HepG2 (cell line): ENCODE measurements at regions not wholly inside any gene's neighbourhood (a gene's known extent, or its start where the extent isn't known, plus 50 kb on each side); places are given as distances from the start of the nearest gene placed in this dataset.

Experiments
- ETV6 ChIP-seq: sonication (generic); formaldehyde crosslinking; conservative IDR thresholded peaks from 2 replicates; pipeline ENCODE4 v1.4.0; 2020; ENCODE audit warnings: missing genetic modification reagents
- EZH2 ChIP-seq: conservative IDR thresholded peaks from 2 replicates; pipeline ENCODE4 v1.6.1; 2012; ENCODE audit warnings: mild to moderate bottlenecking, low read depth, low read length, moderate library complexity
- NONO ChIP-seq, 2 experiments: fragments of 450-650 bp in 1 of 2; sonication (generic) in 1 of 2; formaldehyde crosslinking in 1 of 2; IDR thresholded peaks in 1 of 2; conservative IDR thresholded peaks in 1 of 2; 2 replicates each; pipeline versions ENCODE4 v1.6.1 to v1.8.0; 2017 to 2022; ENCODE audit warnings: mild to moderate bottlenecking in 1 of 2, missing genetic modification reagents in 1 of 2, moderate library complexity in 1 of 2
- RAD51 ChIP-seq: fragments of 450-650 bp; IDR thresholded peaks from 2 replicates; pipeline ENCODE4 v1.6.1; 2016; ENCODE audit warnings: borderline replicate concordance
- SIN3A ChIP-seq: IDR thresholded peaks from 2 replicates; pipeline ENCODE4 v1.6.1; 2011; ENCODE audit warnings: low read depth, mild to moderate bottlenecking, control low read depth, low read length, borderline replicate concordance
- TF ChIP-seq, protein P1 (sequence below): sonication (generic); formaldehyde crosslinking; IDR thresholded peaks from 2 replicates; pipeline ENCODE4 v1.5.0; 2020; ENCODE audit warnings: mild to moderate bottlenecking, missing genetic modification reagents, moderate library complexity
- TF ChIP-seq, protein P2 (sequence below): sonication (generic); formaldehyde crosslinking; IDR thresholded peaks from 2 replicates; pipeline ENCODE4 v1.4.0; 2020; ENCODE audit warnings: mild to moderate bottlenecking, missing genetic modification reagents
- TF ChIP-seq, protein P3 (sequence below): sonication (generic); formaldehyde crosslinking; IDR thresholded peaks from 2 replicates; pipeline ENCODE4 v1.8.0; 2022; ENCODE audit warnings: mild to moderate bottlenecking, missing genetic modification reagents; ENCODE audit not compliant: insufficient replicate concordance
- TF ChIP-seq, protein P4 (sequence below), 2 experiments: fragments of 450-650 bp in 1 of 2; sonication (generic) in 1 of 2; formaldehyde crosslinking in 1 of 2; IDR thresholded peaks; 2 replicates each; pipeline versions ENCODE4 v1.6.1 to v1.8.0; 2016 to 2022; ENCODE audit warnings: antibody characterized with exemption in 1 of 2, mild to moderate bottlenecking in 1 of 2, missing genetic modification reagents in 1 of 2
- TF ChIP-seq, protein P5 (sequence below): sonication (generic); formaldehyde crosslinking; IDR thresholded peaks from 2 replicates; pipeline ENCODE4 v1.5.0; 2020; ENCODE audit warnings: mild to moderate bottlenecking, missing genetic modification reagents
- TF ChIP-seq, protein P6 (sequence below): IDR thresholded peaks from 2 replicates; pipeline ENCODE4 v1.6.1; 2016; ENCODE audit warnings: missing compliant biosample characterization, missing genetic modification reagents, borderline replicate concordance

DNA sequence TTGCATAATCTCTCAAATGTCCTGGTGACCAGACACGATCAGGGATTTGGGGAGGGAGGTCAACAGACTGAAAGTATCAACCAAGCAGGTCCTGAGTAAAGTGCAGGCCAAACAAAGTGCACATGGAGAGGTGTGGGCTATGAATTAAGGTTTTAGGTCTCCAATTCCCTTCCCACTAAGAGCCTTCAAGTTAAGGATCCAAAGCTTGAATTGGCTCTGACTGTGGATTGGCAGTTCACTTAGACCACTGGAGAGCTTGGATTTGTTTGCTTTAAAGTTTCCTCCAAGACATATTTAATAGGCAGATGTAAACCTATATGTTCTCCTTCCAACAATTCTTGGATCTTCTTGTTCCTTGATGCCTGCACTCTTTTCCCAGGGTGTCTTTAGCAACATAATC lies 129.6 kb upstream of the IGF1 start:
- TF ChIP-seq, protein P1, sequence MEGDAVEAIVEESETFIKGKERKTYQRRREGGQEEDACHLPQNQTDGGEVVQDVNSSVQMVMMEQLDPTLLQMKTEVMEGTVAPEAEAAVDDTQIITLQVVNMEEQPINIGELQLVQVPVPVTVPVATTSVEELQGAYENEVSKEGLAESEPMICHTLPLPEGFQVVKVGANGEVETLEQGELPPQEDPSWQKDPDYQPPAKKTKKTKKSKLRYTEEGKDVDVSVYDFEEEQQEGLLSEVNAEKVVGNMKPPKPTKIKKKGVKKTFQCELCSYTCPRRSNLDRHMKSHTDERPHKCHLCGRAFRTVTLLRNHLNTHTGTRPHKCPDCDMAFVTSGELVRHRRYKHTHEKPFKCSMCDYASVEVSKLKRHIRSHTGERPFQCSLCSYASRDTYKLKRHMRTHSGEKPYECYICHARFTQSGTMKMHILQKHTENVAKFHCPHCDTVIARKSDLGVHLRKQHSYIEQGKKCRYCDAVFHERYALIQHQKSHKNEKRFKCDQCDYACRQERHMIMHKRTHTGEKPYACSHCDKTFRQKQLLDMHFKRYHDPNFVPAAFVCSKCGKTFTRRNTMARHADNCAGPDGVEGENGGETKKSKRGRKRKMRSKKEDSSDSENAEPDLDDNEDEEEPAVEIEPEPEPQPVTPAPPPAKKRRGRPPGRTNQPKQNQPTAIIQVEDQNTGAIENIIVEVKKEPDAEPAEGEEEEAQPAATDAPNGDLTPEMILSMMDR (CRISPR knock-in tag), result no peak
- TF ChIP-seq, protein P2, sequence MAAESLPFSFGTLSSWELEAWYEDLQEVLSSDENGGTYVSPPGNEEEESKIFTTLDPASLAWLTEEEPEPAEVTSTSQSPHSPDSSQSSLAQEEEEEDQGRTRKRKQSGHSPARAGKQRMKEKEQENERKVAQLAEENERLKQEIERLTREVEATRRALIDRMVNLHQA (CRISPR knock-in tag), result no peak
- TF ChIP-seq NONO (IDR thresholded peaks at IDR 0.05), result no peak
- TF ChIP-seq NONO (CRISPR knock-in tag; conservative IDR thresholded peaks at IDR 0.05), result no peak
- TF ChIP-seq EZH2, result no peak
- TF ChIP-seq, protein P3, sequence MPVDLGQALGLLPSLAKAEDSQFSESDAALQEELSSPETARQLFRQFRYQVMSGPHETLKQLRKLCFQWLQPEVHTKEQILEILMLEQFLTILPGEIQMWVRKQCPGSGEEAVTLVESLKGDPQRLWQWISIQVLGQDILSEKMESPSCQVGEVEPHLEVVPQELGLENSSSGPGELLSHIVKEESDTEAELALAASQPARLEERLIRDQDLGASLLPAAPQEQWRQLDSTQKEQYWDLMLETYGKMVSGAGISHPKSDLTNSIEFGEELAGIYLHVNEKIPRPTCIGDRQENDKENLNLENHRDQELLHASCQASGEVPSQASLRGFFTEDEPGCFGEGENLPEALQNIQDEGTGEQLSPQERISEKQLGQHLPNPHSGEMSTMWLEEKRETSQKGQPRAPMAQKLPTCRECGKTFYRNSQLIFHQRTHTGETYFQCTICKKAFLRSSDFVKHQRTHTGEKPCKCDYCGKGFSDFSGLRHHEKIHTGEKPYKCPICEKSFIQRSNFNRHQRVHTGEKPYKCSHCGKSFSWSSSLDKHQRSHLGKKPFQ (CRISPR knock-in tag), result no peak
- TF ChIP-seq SIN3A, result no peak
- TF ChIP-seq, protein P4, sequence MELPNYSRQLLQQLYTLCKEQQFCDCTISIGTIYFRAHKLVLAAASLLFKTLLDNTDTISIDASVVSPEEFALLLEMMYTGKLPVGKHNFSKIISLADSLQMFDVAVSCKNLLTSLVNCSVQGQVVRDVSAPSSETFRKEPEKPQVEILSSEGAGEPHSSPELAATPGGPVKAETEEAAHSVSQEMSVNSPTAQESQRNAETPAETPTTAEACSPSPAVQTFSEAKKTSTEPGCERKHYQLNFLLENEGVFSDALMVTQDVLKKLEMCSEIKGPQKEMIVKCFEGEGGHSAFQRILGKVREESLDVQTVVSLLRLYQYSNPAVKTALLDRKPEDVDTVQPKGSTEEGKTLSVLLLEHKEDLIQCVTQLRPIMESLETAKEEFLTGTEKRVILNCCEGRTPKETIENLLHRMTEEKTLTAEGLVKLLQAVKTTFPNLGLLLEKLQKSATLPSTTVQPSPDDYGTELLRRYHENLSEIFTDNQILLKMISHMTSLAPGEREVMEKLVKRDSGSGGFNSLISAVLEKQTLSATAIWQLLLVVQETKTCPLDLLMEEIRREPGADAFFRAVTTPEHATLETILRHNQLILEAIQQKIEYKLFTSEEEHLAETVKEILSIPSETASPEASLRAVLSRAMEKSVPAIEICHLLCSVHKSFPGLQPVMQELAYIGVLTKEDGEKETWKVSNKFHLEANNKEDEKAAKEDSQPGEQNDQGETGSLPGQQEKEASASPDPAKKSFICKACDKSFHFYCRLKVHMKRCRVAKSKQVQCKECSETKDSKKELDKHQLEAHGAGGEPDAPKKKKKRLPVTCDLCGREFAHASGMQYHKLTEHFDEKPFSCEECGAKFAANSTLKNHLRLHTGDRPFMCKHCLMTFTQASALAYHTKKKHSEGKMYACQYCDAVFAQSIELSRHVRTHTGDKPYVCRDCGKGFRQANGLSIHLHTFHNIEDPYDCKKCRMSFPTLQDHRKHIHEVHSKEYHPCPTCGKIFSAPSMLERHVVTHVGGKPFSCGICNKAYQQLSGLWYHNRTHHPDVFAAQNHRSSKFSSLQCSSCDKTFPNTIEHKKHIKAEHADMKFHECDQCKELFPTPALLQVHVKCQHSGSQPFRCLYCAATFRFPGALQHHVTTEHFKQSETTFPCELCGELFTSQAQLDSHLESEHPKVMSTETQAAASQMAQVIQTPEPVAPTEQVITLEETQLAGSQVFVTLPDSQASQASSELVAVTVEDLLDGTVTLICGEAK (IDR thresholded peaks at IDR 0.05), result no peak
- TF ChIP-seq, protein P4 (CRISPR knock-in tag; IDR thresholded peaks at IDR 0.05), result no peak
- no peak for TF ChIP-seq RAD51
- no peak for TF ChIP-seq ETV6 (CRISPR knock-in tag)
- TF ChIP-seq, protein P5, sequence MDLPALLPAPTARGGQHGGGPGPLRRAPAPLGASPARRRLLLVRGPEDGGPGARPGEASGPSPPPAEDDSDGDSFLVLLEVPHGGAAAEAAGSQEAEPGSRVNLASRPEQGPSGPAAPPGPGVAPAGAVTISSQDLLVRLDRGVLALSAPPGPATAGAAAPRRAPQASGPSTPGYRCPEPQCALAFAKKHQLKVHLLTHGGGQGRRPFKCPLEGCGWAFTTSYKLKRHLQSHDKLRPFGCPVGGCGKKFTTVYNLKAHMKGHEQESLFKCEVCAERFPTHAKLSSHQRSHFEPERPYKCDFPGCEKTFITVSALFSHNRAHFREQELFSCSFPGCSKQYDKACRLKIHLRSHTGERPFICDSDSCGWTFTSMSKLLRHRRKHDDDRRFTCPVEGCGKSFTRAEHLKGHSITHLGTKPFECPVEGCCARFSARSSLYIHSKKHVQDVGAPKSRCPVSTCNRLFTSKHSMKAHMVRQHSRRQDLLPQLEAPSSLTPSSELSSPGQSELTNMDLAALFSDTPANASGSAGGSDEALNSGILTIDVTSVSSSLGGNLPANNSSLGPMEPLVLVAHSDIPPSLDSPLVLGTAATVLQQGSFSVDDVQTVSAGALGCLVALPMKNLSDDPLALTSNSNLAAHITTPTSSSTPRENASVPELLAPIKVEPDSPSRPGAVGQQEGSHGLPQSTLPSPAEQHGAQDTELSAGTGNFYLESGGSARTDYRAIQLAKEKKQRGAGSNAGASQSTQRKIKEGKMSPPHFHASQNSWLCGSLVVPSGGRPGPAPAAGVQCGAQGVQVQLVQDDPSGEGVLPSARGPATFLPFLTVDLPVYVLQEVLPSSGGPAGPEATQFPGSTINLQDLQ (CRISPR knock-in tag), result no peak
- TF ChIP-seq, protein P6, sequence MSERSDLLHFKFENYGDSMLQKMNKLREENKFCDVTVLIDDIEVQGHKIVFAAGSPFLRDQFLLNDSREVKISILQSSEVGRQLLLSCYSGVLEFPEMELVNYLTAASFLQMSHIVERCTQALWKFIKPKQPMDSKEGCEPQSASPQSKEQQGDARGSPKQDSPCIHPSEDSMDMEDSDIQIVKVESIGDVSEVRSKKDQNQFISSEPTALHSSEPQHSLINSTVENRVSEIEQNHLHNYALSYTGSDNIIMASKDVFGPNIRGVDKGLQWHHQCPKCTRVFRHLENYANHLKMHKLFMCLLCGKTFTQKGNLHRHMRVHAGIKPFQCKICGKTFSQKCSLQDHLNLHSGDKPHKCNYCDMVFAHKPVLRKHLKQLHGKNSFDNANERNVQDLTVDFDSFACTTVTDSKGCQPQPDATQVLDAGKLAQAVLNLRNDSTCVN, result no peak
